HG03565 (cell line): ENCODE measurements at regions not wholly inside any gene's neighbourhood (a gene's known extent, or its start where the extent isn't known, plus 50 kb on each side); places are given as distances from the start of the nearest gene placed in this dataset.

Experiments
- ATAC-seq: cut with Tn5 transposase; IDR thresholded peaks from one replicate; pipeline ENCODE4 v1.9.1; 2021; ENCODE audit warnings: mild to moderate bottlenecking, moderate library complexity; ENCODE audit not compliant: unreplicated experiment

GRCh38 chr5:66306105-66306843 lies 162.2 kb downstream of the SREK1 start:
- peak; percentile 77 for ATAC-seq

- ATAC-seq = no peak
Observed at GRCh38 chr5:66306844-66307315, 162.8 kb downstream of the SREK1 start.

GRCh38 chr5:66307647-66308241 lies 163.6 kb downstream of the SREK1 start:
- ATAC-seq = no peak

- ATAC-seq = no peak
Observed at GRCh38 chr5:66312266-66312665, 168.2 kb downstream of the SREK1 start.

GRCh38 chr5:66315784-66316183 lies 171.7 kb downstream of the SREK1 start:
- no peak for ATAC-seq

- ATAC-seq = no peak
Observed at GRCh38 chr5:66322786-66323528, 178.9 kb downstream of the SREK1 start.

GRCh38 chr5:66323529-66323895 lies 179.4 kb downstream of the SREK1 start:
- ATAC-seq = no peak

- no peak for ATAC-seq
Observed at GRCh38 chr5:66324357-66324756, 180.3 kb downstream of the SREK1 start.

- no peak for ATAC-seq
Observed at GRCh38 chr5:66326276-66326675, 182.2 kb downstream of the SREK1 start.

- ATAC-seq = no peak
Observed at GRCh38 chr5:66327008-66327407, 182.9 kb downstream of the SREK1 start.

GRCh38 chr5:66329078-66329477 lies 185.0 kb downstream of the SREK1 start:
- no peak for ATAC-seq

GRCh38 chr5:66333192-66333591 lies 189.1 kb downstream of the SREK1 start:
- ATAC-seq = no peak

GRCh38 chr5:66337626-66338226 lies 193.6 kb downstream of the SREK1 start:
- no peak for ATAC-seq

GRCh38 chr5:66338828-66339227 lies 194.7 kb downstream of the SREK1 start:
- no peak for ATAC-seq

GRCh38 chr5:66339896-66340295 lies 195.8 kb downstream of the SREK1 start:
- ATAC-seq = no peak

GRCh38 chr5:66340786-66341185 lies 196.7 kb downstream of the SREK1 start:
- ATAC-seq = no peak

- ATAC-seq = no peak
Observed at GRCh38 chr5:66342341-66342880, 198.3 kb downstream of the SREK1 start.

- no peak for ATAC-seq
Observed at GRCh38 chr5:66343370-66344071, 199.4 kb downstream of the SREK1 start.

GRCh38 chr5:66344544-66344943 lies 200.4 kb downstream of the SREK1 start:
- no peak for ATAC-seq

- no peak for ATAC-seq
Observed at GRCh38 chr5:66345281-66345680, 201.2 kb downstream of the SREK1 start.

- ATAC-seq = no peak
Observed at GRCh38 chr5:66346869-66347268, 202.8 kb downstream of the SREK1 start.
